IPS-18a (cell line): ENCODE measurements at regions not wholly inside any gene's neighbourhood (a gene's known extent, or its start where the extent isn't known, plus 50 kb on each side); places are given as distances from the start of the nearest gene placed in this dataset.

Experiments used
- H3K27ac ChIP-seq: one replicate; pipeline ENCODE4 v1.5.1; 2013; ENCODE audit warnings: low read length
- H3K27me3 ChIP-seq: one replicate; pipeline ENCODE4 v1.6.1; 2013; ENCODE audit warnings: mild to moderate bottlenecking, low read length; ENCODE audit not compliant: control insufficient read depth, insufficient read depth
- H3K36me3 ChIP-seq: one replicate; pipeline ENCODE4 v1.6.1; 2013; ENCODE audit warnings: low read depth, low read length; ENCODE audit not compliant: control insufficient read depth
- H3K4me1 ChIP-seq: one replicate; pipeline ENCODE4 v1.6.1; 2013; ENCODE audit warnings: low read depth, low read length; ENCODE audit not compliant: control insufficient read depth
- H3K4me3 ChIP-seq: one replicate; pipeline ENCODE4 v1.5.1; 2013; ENCODE audit warnings: low read length
- H3K9ac ChIP-seq: one replicate; pipeline ENCODE4 v1.6.1; 2013; ENCODE audit warnings: mild to moderate bottlenecking, low read length, moderate library complexity
- H3K9me3 ChIP-seq: one replicate; pipeline ENCODE4 v1.6.1; 2013; ENCODE audit warnings: low read depth, low read length; ENCODE audit not compliant: control insufficient read depth

- Histone ChIP-seq H3K9me3 (no peaks in the 10 kb centered on the region), H3K4me3 (no peak overlapping the region), H3K9ac (no peak overlapping the region), H3K36me3 (no peaks in the 10 kb centered on the region), H3K27ac (no peak overlapping the region), H3K27me3 (no peaks in the 10 kb centered on the region), H3K4me1 (peaks cover 8% of the 10 kb centered on the region)
Measured at GRCh38 chr4:177228599-177228998, 81.1 kb upstream of the NEIL3 start.

- H3K36me3 ChIP-seq: no peaks in the 10 kb centered on the region
- H3K27me3 ChIP-seq: no peaks in the 10 kb centered on the region
- no peak overlapping the region for H3K4me3 ChIP-seq
- H3K9ac ChIP-seq: no peak overlapping the region
- no peak overlapping the region for H3K27ac ChIP-seq
- peaks cover 8% of the 10 kb centered on the region for H3K4me1 ChIP-seq
- H3K9me3 ChIP-seq: no peaks in the 10 kb centered on the region
Measured at GRCh38 chr4:177229331-177229730, 80.3 kb upstream of the NEIL3 start.

- Histone ChIP-seq H3K9ac (no peak overlapping the region), H3K27me3 (no peaks in the 10 kb centered on the region), H3K36me3 (no peaks in the 10 kb centered on the region), H3K4me1 (peaks cover 8% of the 10 kb centered on the region), H3K9me3 (no peaks in the 10 kb centered on the region), H3K27ac (no peak overlapping the region), H3K4me3 (no peak overlapping the region)
Measured at GRCh38 chr4:177232473-177232872, 77.2 kb upstream of the NEIL3 start.

- Histone ChIP-seq H3K4me3 (no peak overlapping the region), H3K9ac (no peak overlapping the region), H3K9me3 (no peaks in the 10 kb centered on the region), H3K4me1 (peaks cover 3% of the 10 kb centered on the region), H3K27ac (no peak overlapping the region), H3K27me3 (no peaks in the 10 kb centered on the region), H3K36me3 (no peaks in the 10 kb centered on the region)
Measured at GRCh38 chr4:177235026-177235425, 74.6 kb upstream of the NEIL3 start.

- no peaks in the 10 kb centered on the region for H3K27me3 ChIP-seq
- H3K9ac ChIP-seq: no peak overlapping the region
- peaks cover 3% of the 10 kb centered on the region for H3K4me1 ChIP-seq
- no peaks in the 10 kb centered on the region for H3K9me3 ChIP-seq
- H3K36me3 ChIP-seq: no peaks in the 10 kb centered on the region
- H3K4me3 ChIP-seq: no peak overlapping the region
- H3K27ac ChIP-seq: no peak overlapping the region
Measured at GRCh38 chr4:177236886-177237285, 72.8 kb upstream of the NEIL3 start.

GRCh38 chr4:177237291-177237690 lies 72.4 kb upstream of the NEIL3 start:
- Histone ChIP-seq H3K27ac (no peak overlapping the region), H3K4me1 (peaks cover 3% of the 10 kb centered on the region), H3K9me3 (no peaks in the 10 kb centered on the region), H3K4me3 (no peak overlapping the region), H3K9ac (no peak overlapping the region), H3K36me3 (no peaks in the 10 kb centered on the region), H3K27me3 (no peaks in the 10 kb centered on the region)

GRCh38 chr4:177239477-177239876 lies 70.2 kb upstream of the NEIL3 start:
- Histone ChIP-seq H3K36me3 (no peaks in the 10 kb centered on the region), H3K27me3 (no peaks in the 10 kb centered on the region), H3K9me3 (no peaks in the 10 kb centered on the region), H3K4me1 (peaks cover 3% of the 10 kb centered on the region), H3K4me3 (no peak overlapping the region), H3K27ac (no peak overlapping the region), H3K9ac (no peak overlapping the region)

GRCh38 chr4:177239878-177240277 lies 69.8 kb upstream of the NEIL3 start:
- no peak overlapping the region for H3K9ac ChIP-seq
- peaks cover 3% of the 10 kb centered on the region for H3K4me1 ChIP-seq
- H3K27ac ChIP-seq: no peak overlapping the region
- no peaks in the 10 kb centered on the region for H3K9me3 ChIP-seq
- H3K27me3 ChIP-seq: no peaks in the 10 kb centered on the region
- no peak overlapping the region for H3K4me3 ChIP-seq
- H3K36me3 ChIP-seq: no peaks in the 10 kb centered on the region

GRCh38 chr4:177242651-177243286 lies 66.9 kb upstream of the NEIL3 start:
- H3K9me3 ChIP-seq: no peaks in the 10 kb centered on the region
- no peak overlapping the region for H3K4me3 ChIP-seq
- H3K4me1 ChIP-seq: peaks cover 3% of the 10 kb centered on the region
- no peak overlapping the region for H3K9ac ChIP-seq
- H3K27me3 ChIP-seq: no peaks in the 10 kb centered on the region
- no peaks in the 10 kb centered on the region for H3K36me3 ChIP-seq
- no peak overlapping the region for H3K27ac ChIP-seq

- no peaks in the 10 kb centered on the region for H3K36me3 ChIP-seq
- no peaks in the 10 kb centered on the region for H3K9me3 ChIP-seq
- no peak overlapping the region for H3K27ac ChIP-seq
- H3K9ac ChIP-seq: no peak overlapping the region
- H3K27me3 ChIP-seq: no peaks in the 10 kb centered on the region
- H3K4me1 ChIP-seq: no peaks in the 10 kb centered on the region
- H3K4me3 ChIP-seq: no peak overlapping the region
Measured at GRCh38 chr4:177246641-177247584, 62.8 kb upstream of the NEIL3 start.

GRCh38 chr4:177250056-177250696 lies 59.5 kb upstream of the NEIL3 start:
- H3K27ac ChIP-seq: no peak overlapping the region

More at GRCh38 chr4:177250056-177250696, 59.5 kb upstream of the NEIL3 start:
- Histone ChIP-seq H3K9ac (no peak overlapping the region), H3K9me3 (no peaks in the 10 kb centered on the region), H3K4me1 (peaks cover under 1% of the 10 kb centered on the region), H3K27me3 (no peaks in the 10 kb centered on the region), H3K4me3 (no peak overlapping the region), H3K36me3 (no peaks in the 10 kb centered on the region)
